ENCODE measurements at regions not wholly inside any gene's neighbourhood (a gene's known extent, or its start where the extent isn't known, plus 50 kb on each side); places are given as distances from the start of the nearest gene placed in this dataset.

GRCh38 chr5:145280806-145281205, 554.3 kb downstream of the PRELID2 start:
- TF ChIP-seq POLR2AphosphoS5 (IDR thresholded peaks at IDR 0.05) (no peak), POLR2A (IDR thresholded peaks at IDR 0.05) (no peak), EP300 (IDR thresholded peaks at IDR 0.05) (no peak)
- TF ChIP-seq, protein P1, sequence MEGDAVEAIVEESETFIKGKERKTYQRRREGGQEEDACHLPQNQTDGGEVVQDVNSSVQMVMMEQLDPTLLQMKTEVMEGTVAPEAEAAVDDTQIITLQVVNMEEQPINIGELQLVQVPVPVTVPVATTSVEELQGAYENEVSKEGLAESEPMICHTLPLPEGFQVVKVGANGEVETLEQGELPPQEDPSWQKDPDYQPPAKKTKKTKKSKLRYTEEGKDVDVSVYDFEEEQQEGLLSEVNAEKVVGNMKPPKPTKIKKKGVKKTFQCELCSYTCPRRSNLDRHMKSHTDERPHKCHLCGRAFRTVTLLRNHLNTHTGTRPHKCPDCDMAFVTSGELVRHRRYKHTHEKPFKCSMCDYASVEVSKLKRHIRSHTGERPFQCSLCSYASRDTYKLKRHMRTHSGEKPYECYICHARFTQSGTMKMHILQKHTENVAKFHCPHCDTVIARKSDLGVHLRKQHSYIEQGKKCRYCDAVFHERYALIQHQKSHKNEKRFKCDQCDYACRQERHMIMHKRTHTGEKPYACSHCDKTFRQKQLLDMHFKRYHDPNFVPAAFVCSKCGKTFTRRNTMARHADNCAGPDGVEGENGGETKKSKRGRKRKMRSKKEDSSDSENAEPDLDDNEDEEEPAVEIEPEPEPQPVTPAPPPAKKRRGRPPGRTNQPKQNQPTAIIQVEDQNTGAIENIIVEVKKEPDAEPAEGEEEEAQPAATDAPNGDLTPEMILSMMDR (IDR thresholded peaks at IDR 0.05): no peak

All from stomach (tissue), 4 donors.